ENCODE measurements at regions not wholly inside any gene's neighbourhood (a gene's known extent, or its start where the extent isn't known, plus 50 kb on each side); places are given as distances from the start of the nearest gene placed in this dataset.

GRCh38 chr15:91530279-91530678 is 323.2 kb upstream of the SLCO3A1 start:
- Mint-ChIP-seq H3K4me1 (ENCODE audit: unreplicated experiment) (no peaks in the 10 kb centered on the region), H3K9me3 (ENCODE audit: unreplicated experiment) (peaks cover 5% of the 10 kb centered on the region), H3K27ac (ENCODE audit: unreplicated experiment) (no peak overlapping the region), H3K27me3 (ENCODE audit: unreplicated experiment) (no peaks in the 10 kb centered on the region), H3K4me3 (ENCODE audit: unreplicated experiment) (no peak overlapping the region), H3K36me3 (ENCODE audit: low read depth, unreplicated experiment) (no peaks in the 10 kb centered on the region)
- DNase-seq (ENCODE audit: low spot score), result no peak
- TF ChIP-seq CTCF (IDR thresholded peaks at IDR 0.05; ENCODE audit: unreplicated experiment), result no peak

- no peak overlapping the region for H3K4me3 Mint-ChIP-seq (ENCODE audit: unreplicated experiment)
- H3K27ac Mint-ChIP-seq (ENCODE audit: unreplicated experiment), result no peak overlapping the region
- H3K9me3 Mint-ChIP-seq (ENCODE audit: unreplicated experiment), result peaks cover under 1% of the 10 kb centered on the region
- no peak for DNase-seq (ENCODE audit: low spot score)
- H3K36me3 Mint-ChIP-seq (ENCODE audit: low read depth, unreplicated experiment), result no peaks in the 10 kb centered on the region
- no peaks in the 10 kb centered on the region for H3K4me1 Mint-ChIP-seq (ENCODE audit: unreplicated experiment)
- TF ChIP-seq CTCF (IDR thresholded peaks at IDR 0.05; ENCODE audit: unreplicated experiment), result no peak
- H3K27me3 Mint-ChIP-seq (ENCODE audit: unreplicated experiment), result no peaks in the 10 kb centered on the region
Observed at GRCh38 chr15:91530956-91531582, 322.4 kb upstream of the SLCO3A1 start.

GRCh38 chr15:91534235-91534634 is 319.3 kb upstream of the SLCO3A1 start:
- H3K27ac Mint-ChIP-seq (ENCODE audit: unreplicated experiment), result no peak overlapping the region
- no peaks in the 10 kb centered on the region for H3K4me1 Mint-ChIP-seq (ENCODE audit: unreplicated experiment)
- H3K27me3 Mint-ChIP-seq (ENCODE audit: unreplicated experiment), result no peaks in the 10 kb centered on the region
- H3K9me3 Mint-ChIP-seq (ENCODE audit: unreplicated experiment), result no peaks in the 10 kb centered on the region
- no peak overlapping the region for H3K4me3 Mint-ChIP-seq (ENCODE audit: unreplicated experiment)
- TF ChIP-seq CTCF (IDR thresholded peaks at IDR 0.05; ENCODE audit: unreplicated experiment), result no peak
- H3K36me3 Mint-ChIP-seq (ENCODE audit: low read depth, unreplicated experiment), result no peaks in the 10 kb centered on the region
- DNase-seq (ENCODE audit: low spot score), result no peak

- H3K27me3 Mint-ChIP-seq (ENCODE audit: unreplicated experiment), result no peaks in the 10 kb centered on the region
- no peak for TF ChIP-seq CTCF (IDR thresholded peaks at IDR 0.05; ENCODE audit: unreplicated experiment)
- no peak overlapping the region for H3K27ac Mint-ChIP-seq (ENCODE audit: unreplicated experiment)
Observed at GRCh38 chr15:91534976-91535375, 318.5 kb upstream of the SLCO3A1 start.

GRCh38 chr15:91535856-91536500 is 317.5 kb upstream of the SLCO3A1 start:
- no peaks in the 10 kb centered on the region for H3K27me3 Mint-ChIP-seq (ENCODE audit: unreplicated experiment)
- no peaks in the 10 kb centered on the region for H3K36me3 Mint-ChIP-seq (ENCODE audit: low read depth, unreplicated experiment)
- no peaks in the 10 kb centered on the region for H3K4me1 Mint-ChIP-seq (ENCODE audit: unreplicated experiment)
- no peak overlapping the region for H3K27ac Mint-ChIP-seq (ENCODE audit: unreplicated experiment)
- no peaks in the 10 kb centered on the region for H3K9me3 Mint-ChIP-seq (ENCODE audit: unreplicated experiment)
- TF ChIP-seq CTCF (IDR thresholded peaks at IDR 0.05; ENCODE audit: unreplicated experiment), result no peak
- no peak for DNase-seq (ENCODE audit: low spot score)
- no peak overlapping the region for H3K4me3 Mint-ChIP-seq (ENCODE audit: unreplicated experiment)

More at GRCh38 chr15:91534976-91535375, 318.5 kb upstream of the SLCO3A1 start:
- H3K4me3 Mint-ChIP-seq (ENCODE audit: unreplicated experiment), result no peak overlapping the region
- H3K4me1 Mint-ChIP-seq (ENCODE audit: unreplicated experiment), result no peaks in the 10 kb centered on the region
- no peaks in the 10 kb centered on the region for H3K9me3 Mint-ChIP-seq (ENCODE audit: unreplicated experiment)
- no peaks in the 10 kb centered on the region for H3K36me3 Mint-ChIP-seq (ENCODE audit: low read depth, unreplicated experiment)
- no peak for DNase-seq (ENCODE audit: low spot score)
